GM12878 (cell line): ENCODE measurements at regions not wholly inside any gene's neighbourhood (a gene's known extent, or its start where the extent isn't known, plus 50 kb on each side); places are given as distances from the start of the nearest gene placed in this dataset.
A peak's percentile ranks its signal among the peaks of the same experiment; 100 is the strongest.

Source experiments
- ATAC-seq: fragments of 200-7000 bp; cut with Tn5 transposase; 3 replicates; pipeline ENCODE4 v1.9.1; 2020; ENCODE audit warnings: mild to moderate bottlenecking, moderate library complexity
- BruUV-seq: library from RNA; stranded (reverse); fragments of 400-500 nt; replicated peaks from 2 replicates; lab custom pipeline; 2021; lab: Mats Ljungman, UMichigan
- CTCF ChIA-PET: fragments of 300-600 bp; sonication (Branson Sonifier 250); formaldehyde crosslinking; extraction: SDS; loops from one replicate; lab custom pipeline; 2021; ENCODE audit warnings: inconsistent platforms; lab: Yijun Ruan, JAX
- POLR2A ChIA-PET: fragments of 350-600 bp; formaldehyde crosslinking; extraction: SDS; loops from one replicate; lab custom pipeline; 2021; ENCODE audit warnings: inconsistent platforms; lab: Charles Lee
- RAD21 ChIA-PET: fragments of 300-600 bp; sonication (Branson Sonifier 250); formaldehyde crosslinking; loops from one replicate; lab custom pipeline; 2023; ENCODE audit warnings: antibody characterized with exemption; ENCODE audit not compliant: unreplicated experiment; lab: Charles Lee
- SMC1A ChIA-PET: fragments of 300-600 bp; sonication (Branson Sonifier 250); formaldehyde crosslinking; loops from one replicate; lab custom pipeline; 2023; ENCODE audit not compliant: unreplicated experiment, uncharacterized antibody; lab: Charles Lee
- DNase-seq: peaks from one replicate; pipeline ENCODE4 v3.0.0-alpha.2; 2011; ENCODE audit warnings: low read depth, low spot score
- FAIRE-seq: peaks from 3 replicates; lab custom pipeline; 2011; peaks lifted over from hg19 to GRCh38; lab: Jason Lieb, UNC
- H2AFZ ChIP-seq: 2 replicates; pipeline ENCODE4 v1.6.0; 2011; ENCODE audit warnings: low read depth, low read length, control low read depth; ENCODE audit not compliant: control insufficient read depth
- H3K27ac ChIP-seq: 2 replicates; pipeline ENCODE4 v1.5.1; 2011; ENCODE audit warnings: control low read depth; ENCODE audit not compliant: control insufficient read depth, insufficient read depth
- H3K27me3 ChIP-seq, 2 experiments: replicated peaks in 1 of 2; 2 replicates each; pipeline versions ENCODE4 v1.6.0 to v1.6.1; 2011; ENCODE audit warnings: low read length in 1 of 2; ENCODE audit not compliant: control insufficient read depth in 2 of 2, insufficient read depth in 2 of 2
- H3K36me3 ChIP-seq, 2 experiments: 2 replicates each; pipeline ENCODE4 v1.5.1; 2011; ENCODE audit warnings: low read length in 1 of 2; ENCODE audit not compliant: control insufficient read depth in 2 of 2, insufficient read depth in 2 of 2
- H3K4me1 ChIP-seq: 2 replicates; pipeline ENCODE4 v1.6.1; 2011; ENCODE audit warnings: mild to moderate bottlenecking, low read length, moderate library complexity, mixed read lengths; ENCODE audit not compliant: control insufficient read depth, insufficient read depth
- H3K4me2 ChIP-seq: 2 replicates; pipeline ENCODE4 v1.6.0; 2011; ENCODE audit warnings: control low read depth; ENCODE audit not compliant: control insufficient read depth, insufficient read depth
- H3K4me3 ChIP-seq: fragments of 200-600 bp; sonication (generic); 2 replicates; pipeline ENCODE4 v1.5.1; 2016
- H3K79me2 ChIP-seq: 2 replicates; pipeline ENCODE4 v1.6.0; 2011; ENCODE audit warnings: low read length; ENCODE audit not compliant: control insufficient read depth, insufficient read depth
- H3K9ac ChIP-seq: 2 replicates; pipeline ENCODE4 v1.8.0; 2011; ENCODE audit warnings: low read length, control low read depth, mixed read lengths; ENCODE audit not compliant: control insufficient read depth, insufficient read depth
- H3K9me3 ChIP-seq: replicated peaks from 3 replicates; pipeline ENCODE4 v1.5.1; 2011; ENCODE audit warnings: mild to moderate bottlenecking, low read length; ENCODE audit not compliant: control insufficient read depth, insufficient read depth
- H4K20me1 ChIP-seq: 2 replicates; pipeline ENCODE4 v1.6.0; 2011; ENCODE audit not compliant: control insufficient read depth, insufficient read depth
- CHD2 ChIP-seq: IDR thresholded peaks from 2 replicates; pipeline ENCODE4 v1.6.1; 2011; ENCODE audit warnings: low read depth, low read length, improper control_type of control experiment, borderline replicate concordance
- EZH2 ChIP-seq: IDR thresholded peaks from 2 replicates; pipeline ENCODE4 v1.6.1; 2012; ENCODE audit warnings: low read depth, mild to moderate bottlenecking, control low read depth, inconsistent platforms, low read length, borderline replicate concordance; ENCODE audit not compliant: control insufficient read depth
- MTA2 ChIP-seq: fragments of 450-650 bp; IDR thresholded peaks from 2 replicates; pipeline ENCODE4 v1.6.1; 2016; ENCODE audit warnings: low read depth, mild to moderate bottlenecking, moderate library complexity
- SMARCA5 ChIP-seq: fragments of 450-650 bp; IDR thresholded peaks from 2 replicates; pipeline ENCODE4 v1.6.1; 2017; ENCODE audit warnings: mild to moderate bottlenecking
- SP1 ChIP-seq: IDR thresholded peaks from one replicate; pipeline ENCODE4 v1.6.1; 2011; ENCODE audit warnings: low read depth, low read length
- SPI1 ChIP-seq: IDR thresholded peaks from 2 replicates; pipeline ENCODE4 v1.6.1; 2011; ENCODE audit warnings: low read depth, mild to moderate bottlenecking, low read length, moderate library complexity, borderline replicate concordance; ENCODE audit not compliant: insufficient read depth
- YY1 ChIP-seq: IDR thresholded peaks from 2 replicates; pipeline ENCODE4 v1.6.1; 2011; ENCODE audit warnings: low read depth, mild to moderate bottlenecking, low read length
- WGBS: methylation state at CpG from one replicate; pipeline ENCODE4 v1.1.6; 2016; ENCODE audit warnings: low lambda C conversion rate; ENCODE audit not compliant: insufficient replicate concordance, insufficient coverage; ENCODE audit errors: missing lambda C conversion rate; 5-methylcytosine and 5-hydroxymethylcytosine counted together
- in situ Hi-C: fragments of 300-500 bp; cut with MboI; formaldehyde crosslinking; loops from 9 replicates; pipeline ENCODE4 v1.14.3; 2018; ENCODE audit warnings: mixed read lengths
- intact Hi-C: fragments of 100-400 bp; cut with micrococcal nuclease; formaldehyde crosslinking; loops from one replicate; pipeline ENCODE4 v1.14.2; 2022; ENCODE audit not compliant: unreplicated experiment
- TF ChIP-seq, protein P1 (sequence below): fragments of 450-650 bp; IDR thresholded peaks from 2 replicates; pipeline ENCODE4 v1.6.1; 2018; ENCODE audit warnings: borderline replicate concordance, mild to moderate bottlenecking; ENCODE audit not compliant: partially characterized antibody
- TF ChIP-seq, protein P2 (sequence below): fragments of 450-650 bp; conservative IDR thresholded peaks from 2 replicates; pipeline ENCODE4 v1.6.1; 2017; ENCODE audit warnings: mild to moderate bottlenecking, moderate library complexity
- TF ChIP-seq, protein P3 (sequence below): fragments of 450-650 bp; IDR thresholded peaks from 2 replicates; pipeline ENCODE4 v1.6.1; 2018; ENCODE audit warnings: mild to moderate bottlenecking, low read depth, moderate library complexity; ENCODE audit not compliant: partially characterized antibody

DNA sequence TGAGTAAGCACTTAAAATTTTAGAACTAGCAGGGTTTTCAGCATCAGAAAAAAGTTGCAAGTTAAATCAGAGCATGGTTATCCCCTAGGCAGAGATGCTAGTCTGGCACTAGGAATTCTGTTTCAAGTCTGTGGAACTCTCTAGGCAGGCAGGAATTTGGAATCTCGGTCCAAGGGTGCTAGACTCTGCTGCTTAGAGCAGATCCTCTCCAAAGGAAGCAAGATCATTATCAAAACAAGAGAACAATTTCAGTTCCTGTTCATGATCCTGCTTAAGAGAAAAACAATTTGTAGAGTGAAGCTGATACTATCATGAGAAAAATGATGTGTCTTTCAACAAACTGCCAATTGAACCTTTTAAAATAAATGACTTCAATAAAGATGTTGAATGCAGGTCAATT is 420.7 kb downstream of the KIF4B start:
- CTCF ChIA-PET = no interaction called here
- 0% methylated on average over 1 of the region's 1 CpG for WGBS
- intact Hi-C loops = no loop called here
- DNase-seq (no peak), FAIRE-seq (no peak), ATAC-seq (no peak)
- Histone ChIP-seq H3K4me1 (no peaks in the 10 kb centered on the region), H3K27ac (no peak overlapping the region), H2AFZ (no peak overlapping the region), H3K79me2 (no peaks in the 10 kb centered on the region), H3K4me2 (no peak overlapping the region), H3K36me3 (no peaks in the 10 kb centered on the region), H4K20me1 (no peaks in the 10 kb centered on the region), H3K9ac (no peak overlapping the region), H3K27me3 (no peaks in the 10 kb centered on the region), H3K4me3 (no peak overlapping the region), H3K9me3 (no peaks in the 10 kb centered on the region)
- TF ChIP-seq YY1 = no peak
- 0 out of 2 replicates have a peak, but pooled peaks have one; percentile 4 for TF ChIP-seq SPI1
- no peak for TF ChIP-seq SMARCA5
- TF ChIP-seq CHD2 = no peak
- TF ChIP-seq, protein P1, sequence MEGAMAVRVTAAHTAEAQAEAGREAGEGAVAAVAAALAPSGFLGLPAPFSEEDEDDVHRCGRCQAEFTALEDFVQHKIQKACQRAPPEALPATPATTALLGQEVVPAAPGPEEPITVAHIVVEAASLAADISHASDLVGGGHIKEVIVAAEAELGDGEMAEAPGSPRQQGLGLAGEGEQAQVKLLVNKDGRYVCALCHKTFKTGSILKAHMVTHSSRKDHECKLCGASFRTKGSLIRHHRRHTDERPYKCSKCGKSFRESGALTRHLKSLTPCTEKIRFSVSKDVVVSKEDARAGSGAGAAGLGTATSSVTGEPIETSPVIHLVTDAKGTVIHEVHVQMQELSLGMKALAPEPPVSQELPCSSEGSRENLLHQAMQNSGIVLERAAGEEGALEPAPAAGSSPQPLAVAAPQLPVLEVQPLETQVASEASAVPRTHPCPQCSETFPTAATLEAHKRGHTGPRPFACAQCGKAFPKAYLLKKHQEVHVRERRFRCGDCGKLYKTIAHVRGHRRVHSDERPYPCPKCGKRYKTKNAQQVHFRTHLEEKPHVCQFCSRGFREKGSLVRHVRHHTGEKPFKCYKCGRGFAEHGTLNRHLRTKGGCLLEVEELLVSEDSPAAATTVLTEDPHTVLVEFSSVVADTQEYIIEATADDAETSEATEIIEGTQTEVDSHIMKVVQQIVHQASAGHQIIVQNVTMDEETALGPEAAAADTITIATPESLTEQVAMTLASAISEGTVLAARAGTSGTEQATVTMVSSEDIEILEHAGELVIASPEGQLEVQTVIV = no peak
- RAD21 ChIA-PET = no interaction called here
- POLR2A ChIA-PET = no interaction called here
- SMC1A ChIA-PET = no interaction called here
- BruUV-seq = no TSS peak
- in situ Hi-C loops = no loop called here

DNA sequence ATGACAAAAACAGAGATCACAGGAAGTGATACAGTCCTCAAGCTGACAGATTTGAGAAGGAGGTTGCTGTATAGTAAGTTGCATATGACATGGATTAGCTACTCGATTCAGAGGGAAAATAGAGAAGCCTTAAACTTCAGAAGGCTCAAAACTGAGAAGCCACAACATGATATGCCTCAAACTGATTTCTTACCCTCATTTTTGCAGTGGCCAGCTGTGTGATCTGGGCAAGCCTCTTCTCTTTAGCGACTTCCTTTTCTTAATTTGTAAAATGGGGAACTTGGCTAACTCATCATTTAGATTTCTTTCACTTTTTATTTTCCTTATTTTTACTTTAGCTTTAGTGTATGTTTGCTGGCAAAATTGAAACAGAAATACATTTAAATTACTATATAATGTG is 421.1 kb downstream of the KIF4B start:
- WGBS = 4% methylated on average over 2 of the region's 2 CpGs
- BruUV-seq = no TSS peak
- DNase-seq (no peak), FAIRE-seq (no peak), ATAC-seq (no peak)
- in situ Hi-C loops (no loop called here), intact Hi-C loops (no loop called here)
- Histone ChIP-seq H3K4me3 (no peak overlapping the region), H3K4me2 (no peak overlapping the region), H2AFZ (no peak overlapping the region), H3K79me2 (no peaks in the 10 kb centered on the region), H3K9me3 (no peaks in the 10 kb centered on the region), H3K27me3 (no peaks in the 10 kb centered on the region), H4K20me1 (no peaks in the 10 kb centered on the region), H3K9ac (no peak overlapping the region), H3K27ac (no peak overlapping the region), H3K36me3 (no peaks in the 10 kb centered on the region), H3K4me1 (no peaks in the 10 kb centered on the region)
- ChIA-PET POLR2A (no interaction called here), RAD21 (no interaction called here), SMC1A (no interaction called here), CTCF (no interaction called here)
- TF ChIP-seq SP1 (no peak), MTA2 (no peak), EZH2 (no peak)
- TF ChIP-seq, protein P2, sequence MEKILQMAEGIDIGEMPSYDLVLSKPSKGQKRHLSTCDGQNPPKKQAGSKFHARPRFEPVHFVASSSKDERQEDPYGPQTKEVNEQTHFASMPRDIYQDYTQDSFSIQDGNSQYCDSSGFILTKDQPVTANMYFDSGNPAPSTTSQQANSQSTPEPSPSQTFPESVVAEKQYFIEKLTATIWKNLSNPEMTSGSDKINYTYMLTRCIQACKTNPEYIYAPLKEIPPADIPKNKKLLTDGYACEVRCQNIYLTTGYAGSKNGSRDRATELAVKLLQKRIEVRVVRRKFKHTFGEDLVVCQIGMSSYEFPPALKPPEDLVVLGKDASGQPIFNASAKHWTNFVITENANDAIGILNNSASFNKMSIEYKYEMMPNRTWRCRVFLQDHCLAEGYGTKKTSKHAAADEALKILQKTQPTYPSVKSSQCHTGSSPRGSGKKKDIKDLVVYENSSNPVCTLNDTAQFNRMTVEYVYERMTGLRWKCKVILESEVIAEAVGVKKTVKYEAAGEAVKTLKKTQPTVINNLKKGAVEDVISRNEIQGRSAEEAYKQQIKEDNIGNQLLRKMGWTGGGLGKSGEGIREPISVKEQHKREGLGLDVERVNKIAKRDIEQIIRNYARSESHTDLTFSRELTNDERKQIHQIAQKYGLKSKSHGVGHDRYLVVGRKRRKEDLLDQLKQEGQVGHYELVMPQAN = no peak
- TF ChIP-seq, protein P3, sequence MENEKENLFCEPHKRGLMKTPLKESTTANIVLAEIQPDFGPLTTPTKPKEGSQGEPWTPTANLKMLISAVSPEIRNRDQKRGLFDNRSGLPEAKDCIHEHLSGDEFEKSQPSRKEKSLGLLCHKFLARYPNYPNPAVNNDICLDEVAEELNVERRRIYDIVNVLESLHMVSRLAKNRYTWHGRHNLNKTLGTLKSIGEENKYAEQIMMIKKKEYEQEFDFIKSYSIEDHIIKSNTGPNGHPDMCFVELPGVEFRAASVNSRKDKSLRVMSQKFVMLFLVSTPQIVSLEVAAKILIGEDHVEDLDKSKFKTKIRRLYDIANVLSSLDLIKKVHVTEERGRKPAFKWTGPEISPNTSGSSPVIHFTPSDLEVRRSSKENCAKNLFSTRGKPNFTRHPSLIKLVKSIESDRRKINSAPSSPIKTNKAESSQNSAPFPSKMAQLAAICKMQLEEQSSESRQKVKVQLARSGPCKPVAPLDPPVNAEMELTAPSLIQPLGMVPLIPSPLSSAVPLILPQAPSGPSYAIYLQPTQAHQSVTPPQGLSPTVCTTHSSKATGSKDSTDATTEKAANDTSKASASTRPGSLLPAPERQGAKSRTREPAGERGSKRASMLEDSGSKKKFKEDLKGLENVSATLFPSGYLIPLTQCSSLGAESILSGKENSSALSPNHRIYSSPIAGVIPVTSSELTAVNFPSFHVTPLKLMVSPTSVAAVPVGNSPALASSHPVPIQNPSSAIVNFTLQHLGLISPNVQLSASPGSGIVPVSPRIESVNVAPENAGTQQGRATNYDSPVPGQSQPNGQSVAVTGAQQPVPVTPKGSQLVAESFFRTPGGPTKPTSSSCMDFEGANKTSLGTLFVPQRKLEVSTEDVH = no peak
